Astrocyte (in vitro differentiated cells and primary cell): ENCODE measurements at regions not wholly inside any gene's neighbourhood (a gene's known extent, or its start where the extent isn't known, plus 50 kb on each side); places are given as distances from the start of the nearest gene placed in this dataset.

Experiments used
- DNase-seq: peaks from one replicate; pipeline ENCODE4 v3.0.0-alpha.2; 2010; ENCODE audit warnings: low read depth
- FAIRE-seq: peaks from 2 replicates; lab custom pipeline; 2011; peaks lifted over from hg19 to GRCh38; lab: Jason Lieb, UNC
- H2AFZ ChIP-seq: 2 replicates; pipeline ENCODE4 v1.6.0; 2012; ENCODE audit warnings: low read depth, low read length, inconsistent platforms
- H3K27ac ChIP-seq: 2 replicates; pipeline ENCODE4 v1.5.1; 2011; ENCODE audit warnings: low read depth, low read length, inconsistent platforms
- H3K27me3 ChIP-seq: 2 replicates; pipeline ENCODE4 v1.6.0; 2011; ENCODE audit warnings: low read length, inconsistent platforms; ENCODE audit not compliant: insufficient read depth
- H3K36me3 ChIP-seq: 2 replicates; pipeline ENCODE4 v1.5.1; 2011; ENCODE audit warnings: low read length, inconsistent platforms; ENCODE audit not compliant: insufficient read depth
- H3K4me1 ChIP-seq: 2 replicates; pipeline ENCODE4 v1.5.1; 2011; ENCODE audit warnings: low read length, inconsistent platforms; ENCODE audit not compliant: insufficient read depth
- H3K4me2 ChIP-seq: 2 replicates; pipeline ENCODE4 v1.6.0; 2012; ENCODE audit warnings: low read length, inconsistent platforms
- H3K4me3 ChIP-seq: 2 replicates; pipeline ENCODE4 v1.5.1; 2011; ENCODE audit warnings: low read depth, mild to moderate bottlenecking, low read length, inconsistent platforms; ENCODE audit not compliant: insufficient read depth
- H3K79me2 ChIP-seq: 2 replicates; pipeline ENCODE4 v1.6.0; 2012; ENCODE audit warnings: mild to moderate bottlenecking, low read length, inconsistent platforms; ENCODE audit not compliant: insufficient read depth
- H3K9ac ChIP-seq: 2 replicates; pipeline ENCODE4 v1.6.0; 2012; ENCODE audit warnings: mild to moderate bottlenecking, low read length, inconsistent platforms
- H3K9me3 ChIP-seq: 2 replicates; pipeline ENCODE4 v1.5.1; 2012; ENCODE audit warnings: low read depth, mild to moderate bottlenecking, low read length, inconsistent platforms; ENCODE audit not compliant: insufficient read depth
- H4K20me1 ChIP-seq: 2 replicates; pipeline ENCODE4 v1.6.0; 2012; ENCODE audit warnings: low read length, inconsistent platforms; ENCODE audit not compliant: insufficient read depth
- H3K27ac Mint-ChIP-seq: one replicate; pipeline ENCODE4 v1.8.0; 2021; ENCODE audit warnings: mild to moderate bottlenecking, mixed read lengths; ENCODE audit not compliant: unreplicated experiment
- H3K27me3 Mint-ChIP-seq: one replicate; pipeline ENCODE4 v1.8.0; 2021; ENCODE audit warnings: low read depth, mixed read lengths; ENCODE audit not compliant: unreplicated experiment
- H3K36me3 Mint-ChIP-seq: one replicate; pipeline ENCODE4 v1.8.0; 2021; ENCODE audit warnings: low read depth, mixed read lengths; ENCODE audit not compliant: unreplicated experiment
- H3K4me1 Mint-ChIP-seq: one replicate; pipeline ENCODE4 v1.8.0; 2021; ENCODE audit warnings: low read depth, mixed read lengths; ENCODE audit not compliant: unreplicated experiment
- H3K4me3 Mint-ChIP-seq: one replicate; pipeline ENCODE4 v1.8.0; 2021; ENCODE audit warnings: mild to moderate bottlenecking, moderate library complexity, mixed read lengths; ENCODE audit not compliant: unreplicated experiment
- H3K9me3 Mint-ChIP-seq: one replicate; pipeline ENCODE4 v1.8.0; 2021; ENCODE audit warnings: mild to moderate bottlenecking, mixed read lengths; ENCODE audit not compliant: unreplicated experiment
- CTCF ChIP-seq: IDR thresholded peaks from 2 replicates; pipeline ENCODE4 v1.5.1; 2011; ENCODE audit warnings: low read depth, mild to moderate bottlenecking, inconsistent platforms, low read length, moderate library complexity; ENCODE audit not compliant: insufficient read depth
- EZH2 ChIP-seq: IDR thresholded peaks from 2 replicates; pipeline ENCODE4 v1.6.1; 2012; ENCODE audit warnings: mild to moderate bottlenecking, low read length, inconsistent platforms; ENCODE audit not compliant: insufficient read depth

GRCh38 chr2:16155366-16155765 is 215.0 kb downstream of the MYCN start:
- Histone ChIP-seq H3K27ac (no peak overlapping the region), H3K4me3 (no peak overlapping the region), H3K9me3 (peaks cover 3% of the 10 kb centered on the region), H3K4me2 (no peak overlapping the region), H3K9ac (no peak overlapping the region), H2AFZ (no peak overlapping the region), H3K27me3 (no peaks in the 10 kb centered on the region), H3K4me1 (no peaks in the 10 kb centered on the region), H3K79me2 (no peaks in the 10 kb centered on the region), H4K20me1 (no peaks in the 10 kb centered on the region), H3K36me3 (no peaks in the 10 kb centered on the region)
- TF ChIP-seq CTCF (no peak), EZH2 (no peak)
- Mint-ChIP-seq H3K9me3 (no peaks in the 10 kb centered on the region), H3K4me3 (no peak overlapping the region), H3K27me3 (peaks cover 5% of the 10 kb centered on the region), H3K36me3 (no peaks in the 10 kb centered on the region), H3K27ac (no peak overlapping the region), H3K4me1 (peaks cover 1% of the 10 kb centered on the region)
- DNase-seq, result no peak
- no peak for FAIRE-seq

GRCh38 chr2:16154501-16155280 is 214.3 kb downstream of the MYCN start:
- Mint-ChIP-seq H3K27ac (no peak overlapping the region), H3K4me3 (no peak overlapping the region), H3K9me3 (no peaks in the 10 kb centered on the region), H3K4me1 (peaks cover 1% of the 10 kb centered on the region), H3K36me3 (no peaks in the 10 kb centered on the region), H3K27me3 (peaks cover 5% of the 10 kb centered on the region)
- DNase-seq (no peak), FAIRE-seq (no peak)
- Histone ChIP-seq H2AFZ (no peak overlapping the region), H3K4me2 (no peak overlapping the region), H3K9me3 (peaks cover 3% of the 10 kb centered on the region), H4K20me1 (no peaks in the 10 kb centered on the region), H3K27me3 (no peaks in the 10 kb centered on the region), H3K4me1 (no peaks in the 10 kb centered on the region), H3K4me3 (no peak overlapping the region), H3K27ac (no peak overlapping the region), H3K36me3 (no peaks in the 10 kb centered on the region), H3K9ac (no peak overlapping the region), H3K79me2 (no peaks in the 10 kb centered on the region)
- TF ChIP-seq EZH2 (no peak), CTCF (no peak)

GRCh38 chr2:16154061-16154460 is 213.7 kb downstream of the MYCN start:
- no peak for DNase-seq
- H3K27me3 Mint-ChIP-seq, result peaks cover 5% of the 10 kb centered on the region
- H3K9ac ChIP-seq, result no peak overlapping the region
- no peaks in the 10 kb centered on the region for H3K27me3 ChIP-seq
- H2AFZ ChIP-seq, result no peak overlapping the region
- FAIRE-seq, result no peak
- no peak overlapping the region for H3K4me3 Mint-ChIP-seq
- H3K36me3 Mint-ChIP-seq, result no peaks in the 10 kb centered on the region
- no peaks in the 10 kb centered on the region for H3K4me1 ChIP-seq
- H3K4me3 ChIP-seq, result no peak overlapping the region
- H3K36me3 ChIP-seq, result no peaks in the 10 kb centered on the region
- H3K27ac Mint-ChIP-seq, result no peak overlapping the region
- TF ChIP-seq CTCF (no peak), EZH2 (no peak)
- no peaks in the 10 kb centered on the region for H4K20me1 ChIP-seq
- no peak overlapping the region for H3K27ac ChIP-seq
- H3K9me3 Mint-ChIP-seq, result peaks cover 2% of the 10 kb centered on the region
- H3K4me2 ChIP-seq, result no peak overlapping the region
- H3K79me2 ChIP-seq, result no peaks in the 10 kb centered on the region
- H3K9me3 ChIP-seq, result peaks cover 3% of the 10 kb centered on the region
- H3K4me1 Mint-ChIP-seq, result peaks cover 1% of the 10 kb centered on the region
